GM21723 (cell line): ENCODE measurements at regions not wholly inside any gene's neighbourhood (a gene's known extent, or its start where the extent isn't known, plus 50 kb on each side); places are given as distances from the start of the nearest gene placed in this dataset.
"Not testable (repeated sequence)": the region's sequence is repeated elsewhere in the genome, so short reads cannot be mapped to it uniquely, and the experiment has no call there.

Source experiments
- ATAC-seq: cut with Tn5 transposase; IDR thresholded peaks from one replicate; pipeline ENCODE4 v1.9.1; 2021; ENCODE audit warnings: mild to moderate bottlenecking, moderate library complexity; ENCODE audit not compliant: unreplicated experiment

GRCh38 chr3:104291437-104291851 is 1075.3 kb upstream of the ALCAM start:
- ATAC-seq = peak; percentile 80

GRCh38 chr3:104291878-104292277 is 1074.8 kb upstream of the ALCAM start:
- peak; percentile 38 for ATAC-seq

GRCh38 chr3:104297617-104298016 is 1069.1 kb upstream of the ALCAM start:
- no peak for ATAC-seq

GRCh38 chr3:104298662-104299061 is 1068.0 kb upstream of the ALCAM start:
- no peak for ATAC-seq

- ATAC-seq = no peak
These were observed 1050.6 kb upstream of the ALCAM start for GRCh38 chr3:104316118-104316517.

- ATAC-seq = no peak
These were observed 1043.5 kb upstream of the ALCAM start for GRCh38 chr3:104323226-104323625.

GRCh38 chr3:104347291-104347690 is 1019.4 kb upstream of the ALCAM start:
- ATAC-seq = no peak

- no peak for ATAC-seq
These were observed 1016.9 kb upstream of the ALCAM start for GRCh38 chr3:104349836-104350235.

GRCh38 chr3:104353951-104354350 is 1012.8 kb upstream of the ALCAM start:
- ATAC-seq = no peak

- ATAC-seq = no peak
These were observed 1007.2 kb upstream of the ALCAM start for GRCh38 chr3:104359546-104359945.

- ATAC-seq = no peak
These were observed 1006.7 kb upstream of the ALCAM start for GRCh38 chr3:104360038-104360437.

GRCh38 chr3:104361748-104362147 is 1005.0 kb upstream of the ALCAM start:
- ATAC-seq = not testable (repeated sequence)

- no peak for ATAC-seq
These were observed 1004.4 kb upstream of the ALCAM start for GRCh38 chr3:104362319-104362718.

GRCh38 chr3:104367000-104367399 is 999.7 kb upstream of the ALCAM start:
- no peak for ATAC-seq

GRCh38 chr3:104368760-104369159 is 997.9 kb upstream of the ALCAM start:
- ATAC-seq = no peak

GRCh38 chr3:104385421-104385820 is 981.3 kb upstream of the ALCAM start:
- no peak for ATAC-seq

- no peak for ATAC-seq
These were observed 978.1 kb upstream of the ALCAM start for GRCh38 chr3:104388619-104389018.

- ATAC-seq = no peak
These were observed 974.4 kb upstream of the ALCAM start for GRCh38 chr3:104392327-104392726.

- ATAC-seq = no peak
These were observed 969.6 kb upstream of the ALCAM start for GRCh38 chr3:104396974-104397669.

GRCh38 chr3:104397713-104398112 is 969.0 kb upstream of the ALCAM start:
- no peak for ATAC-seq

- ATAC-seq = no peak
These were observed 963.8 kb upstream of the ALCAM start for GRCh38 chr3:104402902-104403301.

- ATAC-seq = no peak
These were observed 955.0 kb upstream of the ALCAM start for GRCh38 chr3:104411757-104412156.
